ENCODE measurements at regions not wholly inside any gene's neighbourhood (a gene's known extent, or its start where the extent isn't known, plus 50 kb on each side); places are given as distances from the start of the nearest gene placed in this dataset.

DNA sequence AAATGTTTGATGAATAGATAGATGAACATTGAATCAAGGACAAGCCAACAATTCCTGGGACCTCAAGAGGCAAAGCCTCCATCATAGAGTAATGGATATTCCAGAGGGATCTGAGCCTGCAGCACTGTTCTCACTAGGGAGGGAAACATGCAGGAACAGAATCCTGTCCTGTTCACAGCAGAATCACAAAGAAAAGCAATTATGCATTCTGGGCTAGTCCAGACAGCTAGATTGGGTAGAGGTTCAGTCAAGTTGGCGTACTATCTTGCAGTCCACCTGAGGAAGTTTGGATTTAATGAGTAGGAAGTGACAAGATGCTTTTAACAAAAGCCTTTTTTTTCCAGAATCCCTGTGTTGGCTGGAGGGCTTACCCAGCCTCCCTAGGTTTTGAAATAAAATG lies 314.5 kb upstream of the SEMA6D start:
- no peak for DNase-seq (ENCODE audit: extremely low read depth in 1 of 11, low read depth in 9 of 11, low spot score in 4 of 11)

DNA sequence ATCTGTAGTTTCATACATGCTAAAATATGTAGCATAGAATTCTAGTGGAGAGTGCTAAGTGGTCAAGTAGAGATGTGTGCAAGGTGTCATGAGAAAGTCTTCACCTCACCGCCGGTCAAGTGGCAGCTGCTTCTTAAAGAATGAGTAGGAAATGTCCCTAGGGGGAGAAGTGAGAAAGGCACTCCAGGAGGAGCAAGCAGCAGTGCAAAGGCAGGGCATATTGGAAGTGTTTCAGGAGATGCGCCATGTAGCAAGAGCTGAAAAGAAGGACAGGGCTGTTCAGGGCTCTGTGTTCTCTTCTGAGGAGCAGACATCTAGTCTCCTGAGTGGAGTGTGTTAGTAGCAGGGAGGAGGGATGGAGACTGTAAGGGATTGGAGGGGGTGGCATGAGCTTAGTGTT lies 312.4 kb upstream of the SEMA6D start:
- no peak for DNase-seq (ENCODE audit: extremely low read depth in 1 of 11, low read depth in 9 of 11, low spot score in 4 of 11)

DNA sequence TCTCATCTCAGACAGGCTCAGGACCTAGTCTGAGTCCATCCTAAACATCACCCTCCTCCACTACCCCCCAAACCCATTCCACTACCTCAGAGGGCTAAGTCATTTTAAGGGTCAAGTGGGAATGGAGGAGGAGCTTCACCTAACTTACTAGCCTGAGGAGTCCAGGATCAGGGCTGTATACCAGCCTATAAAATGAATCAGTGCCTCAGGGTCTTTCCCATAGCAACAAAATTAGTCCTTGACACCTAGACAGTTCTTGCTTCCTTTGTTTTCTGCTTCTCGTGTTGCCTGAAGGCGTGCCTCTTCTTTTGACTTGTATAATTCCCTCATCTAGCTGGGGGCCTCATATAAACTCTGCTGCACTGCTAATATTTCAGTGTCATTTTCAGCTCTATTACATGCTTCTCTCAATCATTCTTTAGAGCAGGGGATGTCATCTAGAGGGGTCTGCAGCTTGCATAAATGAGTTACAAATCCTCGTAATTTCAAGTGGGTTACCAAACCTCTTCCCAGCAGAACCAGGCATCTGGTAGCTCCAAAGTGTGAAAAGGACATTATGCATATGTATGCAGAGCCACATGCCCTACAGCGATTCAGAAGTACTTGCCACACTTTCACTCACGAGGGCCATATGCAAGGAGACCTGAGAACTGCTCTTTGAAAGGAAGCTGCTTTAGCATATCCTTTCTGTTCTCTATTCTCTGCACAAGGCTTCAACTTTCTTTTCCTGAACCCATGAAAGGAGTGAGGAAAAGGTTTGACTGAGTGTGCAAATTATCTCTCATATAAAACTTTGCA lies 311.7 kb upstream of the SEMA6D start:
- DNase-seq (ENCODE audit: extremely low read depth in 1 of 11, low read depth in 9 of 11, low spot score in 4 of 11): no peak

DNA sequence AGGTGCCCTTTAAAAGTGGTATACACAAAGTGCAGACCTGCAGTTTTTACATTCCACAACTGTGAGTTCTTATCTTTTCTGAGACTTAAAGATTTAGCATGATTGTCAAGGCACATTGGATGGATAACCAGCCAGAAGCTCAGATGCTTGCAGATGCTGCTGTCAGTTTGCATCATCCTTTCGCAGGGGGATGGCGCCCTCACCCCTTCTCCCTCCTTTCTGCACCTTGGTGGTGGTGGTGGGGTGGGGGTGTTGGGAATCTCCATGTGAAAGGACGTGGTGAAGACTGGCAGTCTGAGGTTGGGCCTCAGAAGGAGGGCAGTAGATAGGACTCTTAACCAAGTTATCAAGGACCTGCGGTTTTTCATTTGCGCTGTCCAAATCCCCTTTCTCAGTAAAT lies 309.6 kb upstream of the SEMA6D start:
- DNase-seq (ENCODE audit: extremely low read depth in 1 of 11, low read depth in 9 of 11, low spot score in 4 of 11): no peak

DNA sequence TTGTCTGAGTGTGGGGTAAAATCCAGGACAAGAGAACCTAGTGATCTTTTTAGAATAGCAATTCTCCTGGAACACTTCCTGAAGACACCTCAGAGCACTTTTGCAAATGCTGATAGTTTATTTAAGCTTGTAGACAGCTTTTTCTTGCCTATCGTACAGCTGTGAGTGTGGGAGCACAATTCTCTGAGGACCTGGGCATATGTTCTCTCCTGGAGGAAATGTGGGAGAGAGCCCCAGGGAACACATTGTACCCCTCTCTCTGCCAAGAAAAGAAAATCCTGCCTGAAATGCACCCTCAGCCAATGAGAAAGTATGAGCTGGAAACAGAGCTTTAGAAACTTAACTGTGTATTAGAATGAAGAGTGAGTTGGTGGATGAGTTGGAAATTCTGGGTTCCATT lies 308.3 kb upstream of the SEMA6D start:
- no peak for DNase-seq (ENCODE audit: extremely low read depth in 1 of 11, low read depth in 9 of 11, low spot score in 4 of 11)

DNA sequence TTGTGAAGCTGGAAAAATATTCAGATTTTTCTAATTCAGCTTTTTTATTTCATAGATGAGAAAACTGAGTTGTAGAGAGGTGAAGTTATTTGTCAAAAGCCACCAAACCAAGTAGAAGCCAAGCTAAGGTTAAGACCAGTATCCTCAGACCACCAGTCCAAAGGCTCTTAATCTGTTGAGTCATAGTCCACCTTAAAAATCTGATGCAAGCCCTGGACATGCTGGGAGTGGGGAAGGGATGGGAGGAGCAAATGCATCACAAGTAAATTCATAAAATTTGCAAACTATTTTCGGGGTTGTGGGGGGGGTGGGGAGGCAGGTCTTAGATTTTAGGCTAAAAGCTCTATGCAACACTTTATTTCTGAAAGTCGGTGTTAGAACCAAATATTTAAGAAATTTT lies 307.7 kb upstream of the SEMA6D start:
- no peak for DNase-seq (ENCODE audit: extremely low read depth in 1 of 11, low read depth in 9 of 11, low spot score in 4 of 11)

DNA sequence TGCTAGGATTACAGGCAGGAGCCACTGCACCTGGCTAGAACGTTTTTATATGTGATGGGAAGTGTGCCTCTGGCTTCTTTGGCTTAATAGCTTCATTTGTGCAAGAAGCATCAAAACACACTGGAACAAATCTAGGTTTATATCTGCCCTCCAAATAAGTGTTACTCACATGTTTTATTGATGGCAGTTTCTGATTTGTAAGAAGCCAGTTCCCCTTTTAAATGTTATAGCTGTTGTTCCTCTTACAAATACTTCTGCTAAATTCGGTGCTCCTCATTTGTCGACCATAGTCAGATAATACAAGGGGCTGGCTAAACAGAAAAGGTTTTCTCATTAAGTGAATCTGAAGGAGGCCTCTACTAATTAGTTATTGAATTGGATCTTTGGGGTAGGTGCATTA lies 307.1 kb upstream of the SEMA6D start:
- no peak for DNase-seq (ENCODE audit: extremely low read depth in 1 of 11, low read depth in 9 of 11, low spot score in 4 of 11)

DNA sequence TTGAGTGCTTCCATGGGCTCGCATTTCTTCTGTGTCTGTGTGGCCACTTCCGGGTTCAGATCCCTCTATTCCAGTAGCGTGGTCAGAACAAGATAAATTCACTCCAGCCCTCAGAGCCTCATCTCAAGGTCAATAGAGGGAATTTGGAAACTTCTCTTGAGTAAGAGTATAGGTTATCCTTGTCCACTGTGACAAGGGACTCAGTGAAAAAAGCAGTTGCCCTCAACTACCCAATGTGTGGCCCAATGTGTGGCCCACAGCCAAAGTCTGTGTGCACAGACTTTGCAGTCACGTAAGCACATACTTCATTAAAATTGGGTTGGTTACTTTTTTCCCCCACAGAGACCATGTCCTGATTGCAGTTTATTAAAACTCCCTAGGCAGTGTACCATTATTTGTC lies 305.6 kb upstream of the SEMA6D start:
- DNase-seq (ENCODE audit: extremely low read depth in 1 of 11, low read depth in 9 of 11, low spot score in 4 of 11): no peak

DNA sequence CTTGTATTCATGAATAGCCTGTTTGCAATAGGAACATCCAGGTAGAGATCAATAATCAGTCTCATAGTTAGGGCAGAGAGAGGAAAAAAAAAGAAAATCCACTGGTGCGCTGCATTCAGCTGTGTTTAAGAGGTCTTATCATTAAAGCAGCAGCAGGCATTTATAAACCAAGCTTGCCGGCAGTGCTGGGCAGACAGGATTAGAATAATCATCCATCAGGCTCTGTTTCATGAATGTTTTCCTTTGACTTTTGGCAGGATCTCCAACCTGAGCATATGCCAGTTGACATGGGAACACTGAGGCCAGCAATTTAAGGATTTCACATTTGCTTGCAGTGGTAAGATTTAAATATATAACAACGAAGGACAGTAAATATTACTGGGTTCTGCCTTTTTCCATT lies 305.2 kb upstream of the SEMA6D start:
- no peak for DNase-seq (ENCODE audit: extremely low read depth in 1 of 11, low read depth in 9 of 11, low spot score in 4 of 11)

DNA sequence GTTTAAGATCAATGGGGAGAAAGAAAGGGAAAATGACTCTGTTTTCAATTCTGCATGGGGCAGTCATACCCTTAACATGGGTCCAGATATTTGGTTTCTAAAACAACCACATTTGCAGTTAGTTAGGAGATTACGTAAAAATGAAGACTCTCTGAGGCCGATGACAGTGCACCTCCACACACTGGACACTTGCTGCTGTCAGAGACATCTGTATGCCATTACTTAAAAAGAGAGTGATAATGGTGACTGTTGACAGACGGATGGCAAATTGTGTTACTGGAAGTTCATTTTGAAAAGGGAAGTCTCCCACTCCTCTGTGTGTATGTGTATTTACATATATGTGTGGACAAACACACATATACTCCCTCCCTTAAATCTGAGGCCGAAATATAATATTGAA lies 304.5 kb upstream of the SEMA6D start:
- DNase-seq (ENCODE audit: extremely low read depth in 1 of 11, low read depth in 9 of 11, low spot score in 4 of 11): no peak

DNA sequence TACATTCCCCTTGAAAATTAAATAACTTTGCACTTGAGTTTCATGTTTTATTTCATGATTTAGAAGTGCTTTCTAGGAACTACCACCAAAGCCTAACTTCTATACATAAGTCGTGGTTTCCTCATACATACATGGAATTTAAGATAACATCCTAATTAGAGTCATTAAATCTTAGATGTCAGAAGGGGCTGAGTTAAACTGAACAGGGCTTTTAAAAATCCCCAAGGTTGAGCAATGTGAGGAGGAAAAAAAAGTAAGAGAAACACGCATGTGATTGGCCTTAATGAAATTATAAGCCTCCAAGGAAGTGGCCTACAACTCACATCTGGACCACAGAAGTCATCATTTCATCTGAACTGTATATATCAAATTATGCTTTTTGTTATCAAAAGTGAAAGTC lies 303.1 kb upstream of the SEMA6D start:
- DNase-seq (ENCODE audit: extremely low read depth in 1 of 11, low read depth in 9 of 11, low spot score in 4 of 11): no peak

DNA sequence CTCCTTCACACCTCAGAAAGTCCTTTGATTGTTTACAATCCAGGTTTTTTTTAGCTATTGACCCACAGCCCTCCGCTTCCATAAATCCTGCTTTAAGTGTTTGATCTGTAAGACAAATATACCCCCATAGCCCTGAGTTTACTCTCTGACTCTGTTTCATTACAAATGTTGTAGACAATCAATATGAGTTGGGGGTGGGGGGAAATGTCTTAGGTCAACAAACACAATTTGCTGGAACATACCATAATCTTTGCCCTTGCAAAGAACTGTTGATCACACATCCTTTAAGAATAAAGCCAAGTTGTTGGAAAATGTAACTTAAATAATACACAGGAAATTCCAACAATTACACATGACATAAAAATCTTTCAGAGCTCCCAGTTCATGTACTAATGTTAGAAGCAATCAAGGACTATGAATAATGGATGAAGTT lies 301.8 kb upstream of the SEMA6D start:
- peak in 4 of 11 donors; percentile 12 to 34 (median 20) for DNase-seq (ENCODE audit: extremely low read depth in 1 of 11, low read depth in 9 of 11, low spot score in 4 of 11)

DNA sequence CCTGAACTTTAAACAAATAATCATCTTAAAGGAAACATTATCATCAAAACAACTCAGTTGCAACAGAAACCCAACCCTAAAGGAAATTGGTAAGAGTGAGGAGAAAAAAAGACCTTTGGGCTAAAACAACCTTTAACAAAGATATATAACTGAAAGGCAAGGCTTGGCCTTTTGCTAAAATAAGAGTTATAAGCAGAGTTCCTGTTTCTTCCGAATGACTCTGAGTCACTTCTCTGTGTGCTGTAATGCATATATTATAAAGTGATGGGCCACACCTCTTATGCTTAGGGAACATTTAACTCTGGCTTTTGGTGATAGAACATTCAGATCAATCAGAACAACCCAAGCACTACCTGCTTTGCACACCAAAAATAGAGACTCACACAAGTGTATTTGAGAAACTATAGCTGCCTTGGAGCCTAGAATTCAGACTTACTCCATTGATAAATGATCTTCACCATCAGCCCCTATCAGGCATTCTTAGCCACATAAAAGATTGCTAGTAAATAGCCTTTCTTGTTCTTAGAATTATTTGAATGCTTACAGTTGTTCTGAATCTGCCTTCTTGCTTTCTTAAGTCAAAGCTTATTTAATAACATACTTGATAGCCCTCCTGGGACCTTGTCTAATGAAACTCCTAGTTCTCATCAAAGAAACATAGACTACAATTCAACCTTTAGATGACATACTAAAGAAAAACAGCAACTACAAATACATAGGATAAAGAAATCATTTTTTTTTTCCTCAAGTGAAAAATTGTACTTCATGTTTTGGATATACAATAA lies 294.2 kb upstream of the SEMA6D start:
- peak in 3 of 11 donors; percentile 8 to 25 (median 12) for DNase-seq (ENCODE audit: extremely low read depth in 1 of 11, low read depth in 9 of 11, low spot score in 4 of 11)

DNA sequence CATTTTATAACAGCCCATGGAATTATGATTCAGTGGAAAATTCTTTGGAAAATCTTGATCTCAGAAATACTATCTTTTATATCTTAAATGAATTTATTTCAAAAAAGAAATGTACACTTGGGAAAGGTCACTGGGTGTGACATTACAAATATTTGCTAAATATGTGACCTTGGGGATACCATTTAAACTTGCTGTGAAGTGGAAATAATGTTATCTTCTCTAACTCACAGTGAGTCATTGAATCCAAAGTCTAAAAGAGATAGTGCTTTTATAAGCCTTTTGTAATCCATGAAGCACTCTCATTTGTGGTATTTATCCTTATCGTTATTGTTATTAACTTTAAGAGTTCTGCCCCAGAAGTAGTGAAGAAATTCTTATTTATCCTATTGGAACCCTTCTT lies 289.8 kb upstream of the SEMA6D start:
- no peak for DNase-seq (ENCODE audit: extremely low read depth in 1 of 11, low read depth in 9 of 11, low spot score in 4 of 11)

DNA sequence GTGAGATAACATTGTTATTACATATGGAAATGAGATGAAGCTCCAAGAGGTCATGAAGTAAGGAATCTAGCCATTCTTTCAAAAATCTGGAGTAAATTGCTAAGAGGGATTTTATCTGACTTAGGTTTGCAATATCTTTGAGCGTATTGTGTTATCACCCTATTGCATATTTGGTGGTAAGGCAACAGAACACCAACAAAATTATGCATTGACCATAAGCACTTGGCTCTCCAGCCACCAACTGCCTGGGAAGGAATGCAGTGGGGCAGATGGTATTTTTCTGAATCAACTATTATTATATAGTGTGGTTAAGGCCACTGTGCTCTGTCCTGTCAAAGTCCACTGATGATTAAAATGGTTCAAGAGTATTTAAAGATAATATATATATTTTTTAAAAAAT lies 287.9 kb upstream of the SEMA6D start:
- no peak for DNase-seq (ENCODE audit: extremely low read depth in 1 of 11, low read depth in 9 of 11, low spot score in 4 of 11)

DNA sequence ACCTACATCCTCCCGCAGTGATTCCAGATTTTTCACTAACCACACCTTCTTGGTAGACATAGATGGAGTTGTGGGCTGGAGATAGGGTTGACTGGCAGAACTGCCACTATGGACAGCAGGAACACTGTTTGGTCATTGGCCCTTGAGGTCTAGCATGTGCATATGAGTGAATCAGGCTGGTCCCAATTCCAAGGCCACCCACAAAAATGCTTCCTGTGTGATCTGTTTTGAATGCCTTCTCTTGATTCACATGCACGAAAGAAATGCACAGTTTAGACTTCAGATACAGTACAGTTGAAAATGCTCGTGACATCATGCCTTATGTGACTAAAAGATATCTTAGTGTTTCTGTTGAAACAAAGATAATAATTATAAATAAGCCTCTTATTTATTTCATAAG lies 285.8 kb upstream of the SEMA6D start:
- no peak for DNase-seq (ENCODE audit: extremely low read depth in 1 of 11, low read depth in 9 of 11, low spot score in 4 of 11)

DNA sequence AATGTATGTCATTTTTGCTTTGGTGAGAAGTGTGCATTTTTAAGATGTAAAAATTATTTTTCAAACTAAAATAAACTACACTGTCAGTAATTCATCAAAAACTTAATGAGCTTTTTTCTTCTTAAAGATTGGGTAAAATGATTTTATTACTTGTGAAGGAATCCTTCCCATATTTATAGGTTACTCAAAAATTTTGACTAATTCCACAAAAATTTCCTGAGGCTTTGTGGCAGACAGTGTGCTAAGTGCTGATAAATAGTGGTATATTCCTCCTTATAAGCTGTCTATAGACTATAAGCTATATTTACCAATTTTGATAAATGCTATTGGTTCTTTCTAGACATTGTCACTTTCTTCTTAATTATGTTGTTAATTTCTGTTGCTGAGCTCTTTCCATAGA lies 284.5 kb upstream of the SEMA6D start:
- DNase-seq (ENCODE audit: extremely low read depth in 1 of 11, low read depth in 9 of 11, low spot score in 4 of 11): no peak

DNA sequence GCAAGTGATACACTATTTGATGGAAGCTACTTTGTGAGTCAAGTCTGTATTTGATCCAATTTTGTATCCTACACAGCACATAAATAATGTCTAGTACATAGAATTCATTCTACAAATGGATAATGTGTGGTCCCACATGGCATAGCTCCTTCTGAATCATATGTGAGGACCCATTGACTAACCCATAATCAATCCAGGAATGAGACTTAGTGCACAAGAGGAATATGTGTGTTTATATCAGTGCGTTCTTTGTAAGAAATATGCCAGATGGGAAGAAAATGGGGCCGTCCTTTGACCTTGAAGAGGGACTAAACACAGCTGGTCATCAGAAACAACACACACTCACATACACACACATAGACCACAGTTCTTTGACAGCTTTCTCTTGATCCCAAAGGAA lies 282.7 kb upstream of the SEMA6D start:
- no peak for DNase-seq (ENCODE audit: extremely low read depth in 1 of 11, low read depth in 9 of 11, low spot score in 4 of 11)

DNA sequence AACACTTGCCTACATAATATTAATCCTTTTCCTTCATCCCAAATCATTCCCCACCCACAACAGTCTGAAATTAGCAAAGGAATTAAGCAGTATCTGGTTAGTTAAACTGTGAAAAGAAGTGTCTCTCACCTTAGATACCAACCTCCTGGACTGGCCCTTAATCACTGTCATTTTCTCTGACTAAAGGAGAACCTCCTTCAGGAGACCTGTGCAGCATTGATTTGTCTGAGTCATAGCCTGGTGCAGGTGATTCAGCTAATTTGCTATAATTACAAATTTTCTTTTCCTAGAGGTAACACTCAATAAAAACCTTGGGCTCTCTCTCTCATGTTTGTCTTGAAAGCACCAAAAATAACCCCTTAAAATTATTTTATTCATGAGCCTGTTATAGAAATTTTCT lies 279.8 kb upstream of the SEMA6D start:
- DNase-seq (ENCODE audit: extremely low read depth in 1 of 11, low read depth in 9 of 11, low spot score in 4 of 11): no peak

Data from renal cortex interstitium (tissue), 11 donors.